K562 (cell line): ENCODE measurements at regions not wholly inside any gene's neighbourhood (a gene's known extent, or its start where the extent isn't known, plus 50 kb on each side); places are given as distances from the start of the nearest gene placed in this dataset.

Experiments
- ATAC-seq: fragments of 200-7000 bp; cut with Tn5 transposase; 3 replicates; pipeline ENCODE4 v1.9.1; 2020; ENCODE audit warnings: moderate library complexity
- BruUV-seq: library from RNA; stranded (reverse); fragments of 400-500 nt; replicated peaks from 2 replicates; lab custom pipeline; 2021; lab: Mats Ljungman, UMichigan
- CTCF ChIA-PET: fragments of 300-600 bp; formaldehyde crosslinking; extraction: SDS; loops from one replicate; lab custom pipeline; 2021; ENCODE audit warnings: low intra/inter-chr PET ratio; lab: Yijun Ruan, JAX
- POLR2A ChIA-PET: fragments of 300-600, 350-650 bp; sonication (Branson Sonifier 250); formaldehyde crosslinking; extraction: SDS; loops from one replicate; lab custom pipeline; 2021; ENCODE audit warnings: antibody characterized with exemption, inconsistent platforms; lab: Yijun Ruan, JAX
- DNase-seq, 4 experiments: peaks; one replicate each; pipeline versions ENCODE4 v3.0.0 to v3.0.0-alpha.2; 2011 to 2018; ENCODE audit warnings: low spot score in 3 of 4, mixed read lengths in 3 of 4; ENCODE audit errors: extremely low read depth in 1 of 4
- FAIRE-seq: peaks from 2 replicates; lab custom pipeline; 2011; peaks lifted over from hg19 to GRCh38; lab: Jason Lieb, UNC
- H2AFZ ChIP-seq: 2 replicates; pipeline ENCODE4 v1.6.0; 2011; ENCODE audit warnings: low read depth, low read length, control low read depth, inconsistent platforms
- H3K27ac ChIP-seq: fragments of 200-600 bp; 3 replicates; pipeline ENCODE4 v1.8.0; 2011; ENCODE audit warnings: low read depth, mild to moderate bottlenecking, control low read depth, inconsistent platforms, low read length, moderate library complexity, mixed read lengths; ENCODE audit errors: extremely low read depth
- H3K27me3 ChIP-seq, 2 experiments: fragments of 300-600 bp in 1 of 2; 2 replicates in 1 of 2; 3 replicates in 1 of 2; pipeline versions ENCODE4 v1.6.0 to v1.8.0; 2011; ENCODE audit warnings: inconsistent platforms in 2 of 2, low read length in 2 of 2, mild to moderate bottlenecking in 1 of 2, mixed read lengths in 1 of 2, moderate library complexity in 1 of 2; ENCODE audit not compliant: control insufficient read depth in 2 of 2, insufficient read depth in 2 of 2
- H3K36me3 ChIP-seq: fragments of 300-600 bp; 3 replicates; pipeline ENCODE4 v1.8.0; 2011; ENCODE audit warnings: mild to moderate bottlenecking, low read length, inconsistent platforms; ENCODE audit not compliant: control insufficient read depth, insufficient read depth
- H3K4me1 ChIP-seq, 2 experiments: fragments of 200-600 bp in 1 of 2; replicated peaks in 1 of 2; 2 replicates in 1 of 2; 3 replicates in 1 of 2; pipeline versions ENCODE4 v1.5.1 to v1.8.0; 2011; ENCODE audit warnings: inconsistent platforms in 2 of 2, low read length in 2 of 2, mild to moderate bottlenecking in 1 of 2, mixed read lengths in 1 of 2, moderate library complexity in 1 of 2; ENCODE audit not compliant: control insufficient read depth in 2 of 2, insufficient read depth in 2 of 2
- H3K4me2 ChIP-seq: 2 replicates; pipeline ENCODE4 v1.6.1; 2011; ENCODE audit warnings: low read length, control low read depth, inconsistent platforms, mixed read lengths; ENCODE audit not compliant: insufficient read depth
- H3K4me3 ChIP-seq: fragments of 200-600 bp; sonication (generic), shearing (Covaris generic); 2 replicates; pipeline ENCODE4 v1.5.1; 2016; ENCODE audit warnings: control low read depth, inconsistent platforms
- H3K79me2 ChIP-seq: fragments of 200-600 bp; 3 replicates; pipeline ENCODE4 v1.8.0; 2011; ENCODE audit warnings: low read length, inconsistent platforms; ENCODE audit not compliant: control insufficient read depth, insufficient read depth
- H3K9ac ChIP-seq, 2 experiments: 2 replicates each; pipeline versions ENCODE4 v1.6.0 to v1.6.1; 2011; ENCODE audit warnings: low read depth in 2 of 2, low read length in 2 of 2, control low read depth in 1 of 2, inconsistent platforms in 1 of 2, mild to moderate bottlenecking in 1 of 2, mixed read lengths in 1 of 2; ENCODE audit not compliant: insufficient read depth in 1 of 2
- H3K9me1 ChIP-seq: one replicate; pipeline ENCODE4 v1.6.0; 2011; ENCODE audit warnings: inconsistent platforms, mild to moderate bottlenecking, low read length, moderate library complexity; ENCODE audit not compliant: control insufficient read depth, insufficient read depth
- H3K9me3 ChIP-seq: replicated peaks from 2 replicates; pipeline ENCODE4 v1.5.1; 2011; ENCODE audit warnings: low read depth, low read length, inconsistent platforms; ENCODE audit not compliant: control insufficient read depth, insufficient read depth
- H4K20me1 ChIP-seq: replicated peaks from 2 replicates; pipeline ENCODE4 v1.6.1; 2011; ENCODE audit warnings: low read length, inconsistent platforms, mixed read lengths; ENCODE audit not compliant: control insufficient read depth, insufficient read depth
- BMI1 ChIP-seq: fragments of 150-350 bp; IDR thresholded peaks from 2 replicates; pipeline ENCODE4 v1.6.1; 2014; ENCODE audit warnings: low read length
- GATAD2A ChIP-seq: fragments of 450-650 bp; IDR thresholded peaks from 2 replicates; pipeline ENCODE4 v1.6.1; 2017
- GTF2E2 ChIP-seq: fragments of 200-800 bp; sonication (Bioruptor generic); IDR thresholded peaks from 2 replicates; pipeline ENCODE4 v1.6.1; 2016; ENCODE audit warnings: missing genetic modification characterization, missing compliant biosample characterization
- HIVEP1 ChIP-seq: fragments of 250-450 bp; sonication (Bioruptor Pico); IDR thresholded peaks from 2 replicates; pipeline ENCODE4 v1.4.0; 2020; ENCODE audit warnings: mild to moderate bottlenecking
- NBN ChIP-seq: fragments of 450-650 bp; IDR thresholded peaks from 2 replicates; pipeline ENCODE4 v1.6.1; 2016; ENCODE audit warnings: low read depth, mild to moderate bottlenecking
- POLR2H ChIP-seq: IDR thresholded peaks from 2 replicates; pipeline ENCODE4 v1.6.1; 2016; ENCODE audit warnings: missing genetic modification characterization, low read depth, mild to moderate bottlenecking, control low read depth, missing compliant biosample characterization, moderate library complexity
- RBM14 ChIP-seq: fragments of 200-400 bp; formaldehyde crosslinking; IDR thresholded peaks from 2 replicates; pipeline ENCODE4 v1.6.1; 2018; ENCODE audit warnings: low read depth, mild to moderate bottlenecking, low read length, moderate library complexity, borderline replicate concordance; ENCODE audit not compliant: insufficient read depth
- RBM25 ChIP-seq: fragments of 200-400 bp; formaldehyde crosslinking; IDR thresholded peaks from 2 replicates; pipeline ENCODE4 v1.6.1; 2018; ENCODE audit warnings: low read length, low read depth, moderate library complexity; ENCODE audit not compliant: severe bottlenecking
- RCOR1 ChIP-seq, 2 experiments: IDR thresholded peaks; 2 replicates each; pipeline ENCODE4 v1.6.1; 2012; ENCODE audit warnings: low read depth in 2 of 2, low read length in 2 of 2, borderline replicate concordance in 1 of 2, improper control_type of control experiment in 1 of 2
- SRSF9 ChIP-seq: fragments of 200-400 bp; formaldehyde crosslinking; IDR thresholded peaks from 2 replicates; pipeline ENCODE4 v1.6.1; 2017; ENCODE audit warnings: low read depth, low read length, borderline replicate concordance
- TCF7L2 ChIP-seq: fragments of 150-350 bp; IDR thresholded peaks from 2 replicates; pipeline ENCODE4 v1.6.1; 2016; ENCODE audit warnings: low read depth, mild to moderate bottlenecking, low read length, moderate library complexity
- ZBTB8A ChIP-seq: fragments of 450-650 bp; IDR thresholded peaks from 2 replicates; pipeline ENCODE4 v1.6.1; 2018; ENCODE audit warnings: mild to moderate bottlenecking, moderate library complexity; ENCODE audit not compliant: partially characterized antibody
- ZNF212 ChIP-seq: fragments of 450-650 bp; formaldehyde crosslinking; IDR thresholded peaks from 2 replicates; pipeline ENCODE4 v1.4.0; 2020; ENCODE audit warnings: mild to moderate bottlenecking
- ZNF561 ChIP-seq: fragments of 450-650 bp; formaldehyde crosslinking; conservative IDR thresholded peaks from 2 replicates; pipeline ENCODE4 v1.4.0; 2020; ENCODE audit warnings: mild to moderate bottlenecking, moderate library complexity
- WGBS: fragments of 100-300 bp; shearing (Covaris generic); methylation state at CpG from one replicate; pipeline ENCODE4 v1.1.6; 2016; ENCODE audit warnings: low coverage, mixed read lengths; ENCODE audit not compliant: insufficient coverage; ENCODE audit errors: missing lambda C conversion rate; 5-methylcytosine and 5-hydroxymethylcytosine counted together
- in situ Hi-C: fragments of 300-500 bp; cut with MboI; formaldehyde crosslinking; loops from 4 replicates; pipeline ENCODE4 v1.15.0; 2018; ENCODE audit warnings: inconsistent platforms, mixed read lengths
- intact Hi-C: fragments of 100-400 bp; cut with micrococcal nuclease; formaldehyde crosslinking; loops from 2 replicates; pipeline ENCODE4 v1.14.2; 2022
- TF ChIP-seq, protein P1 (sequence below): IDR thresholded peaks from 3 replicates; pipeline ENCODE4 v1.6.1; 2011; ENCODE audit warnings: borderline replicate concordance, mild to moderate bottlenecking, moderate library complexity; ENCODE audit not compliant: insufficient read length; ENCODE audit errors: extremely low read depth
- TF ChIP-seq, protein P2 (sequence below): fragments of 250-450 bp; sonication (Bioruptor Pico); IDR thresholded peaks from 2 replicates; pipeline ENCODE4 v1.8.0; 2021; ENCODE audit warnings: moderate library complexity, mild to moderate bottlenecking, inconsistent platforms
- TF ChIP-seq, protein P3 (sequence below): fragments of 250-450 bp; sonication (Bioruptor Pico); IDR thresholded peaks from 2 replicates; pipeline ENCODE4 v1.5.0; 2021

DNA sequence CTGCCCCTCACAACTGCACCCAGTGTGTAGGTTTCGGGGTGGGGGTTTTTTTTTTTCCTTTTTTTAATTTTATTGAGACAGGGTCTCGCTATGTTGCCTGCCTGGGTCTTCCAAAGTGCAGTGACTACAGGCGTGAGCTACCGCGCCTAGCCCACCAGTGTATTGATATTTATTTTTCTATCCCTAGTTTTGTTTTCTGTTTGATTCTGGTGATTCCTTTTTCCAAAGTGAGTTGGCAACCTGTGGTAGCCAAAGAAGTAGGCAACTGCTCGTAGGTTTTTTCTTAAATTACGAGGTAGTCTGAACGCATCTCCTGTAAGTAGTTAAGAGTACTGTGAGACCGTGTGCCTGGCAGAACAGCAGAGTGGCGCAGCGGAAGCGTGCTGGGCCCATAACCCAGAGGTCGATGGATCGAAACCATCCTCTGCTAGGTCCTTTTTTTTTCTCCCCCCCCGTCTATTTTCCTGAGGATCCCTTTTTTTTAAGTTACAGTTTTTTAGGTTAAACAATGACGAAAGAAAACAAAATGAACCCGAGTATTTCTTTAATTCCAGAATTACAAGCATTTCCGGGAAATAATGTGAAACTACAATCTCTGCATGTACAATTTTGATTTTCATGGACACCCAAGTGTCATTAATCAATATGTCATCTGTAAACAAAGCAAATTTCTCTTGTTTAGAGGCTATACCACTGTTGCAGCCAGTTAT, 78.7 kb upstream of the BTN3A2 start:
- Histone ChIP-seq H3K4me1 (peaks cover 11 to 19% of the 10 kb centered on the region in 2 experiments; a peak in 4 of 5 replicates), H3K27ac (peak overlapping the region; percentile 97), H4K20me1 (peaks cover 7% of the 10 kb centered on the region; the same call in 1 of the 2 replicates), H2AFZ (no peak overlapping the region), H3K9me1 (no peaks in the 10 kb centered on the region), H3K27me3 (no peaks in the 10 kb centered on the region), H3K9ac (peak overlapping the region; percentile 90 to 96), H3K4me3 (peak overlapping the region; percentile 50), H3K79me2 (peaks cover 53% of the 10 kb centered on the region), H3K4me2 (peak overlapping the region; percentile 84), H3K9me3 (peaks cover 20% of the 10 kb centered on the region), H3K36me3 (peaks cover 44% of the 10 kb centered on the region)
- intact Hi-C loops: loop anchor here (10.0 kb wide), 2 partner anchors 252 to 858 kb away; a partner anchor contains a TSS
- POLR2A ChIA-PET: interaction anchor here (0.9 to 4.8 kb wide), 20 partner anchors 10 to 270 kb away, joined by 3 to 194 read pairs (median 21); a partner anchor contains a TSS
- ATAC-seq (peak; percentile 43), FAIRE-seq (peak; percentile 15), DNase-seq (peak; percentile 39 to 83 (median 50))
- in situ Hi-C loops: no loop called here
- no TSS peak for BruUV-seq
- CTCF ChIA-PET: interaction anchor here (0.6 kb wide), 1 partner anchor 248 kb away, joined by 3 read pairs; no protein-coding TSS in a partner anchor
- 1% methylated on average over 18 of the region's 18 CpGs for WGBS
- peak; percentile 100 for TF ChIP-seq POLR2H (tag)
- TF ChIP-seq GATAD2A: no peak
- no peak for TF ChIP-seq TCF7L2
- no peak for TF ChIP-seq BMI1
- TF ChIP-seq ZBTB8A: peak; percentile 88
- TF ChIP-seq RCOR1 (IDR thresholded peaks at IDR 0.05; ENCODE audit: borderline replicate concordance in 1 of 2, low read depth in 2 of 2, low read length in 2 of 2): peak in 1 of 2 experiments; percentile 38; a peak in 1 of 4 replicates
- TF ChIP-seq HIVEP1 (CRISPR knock-in tag): no peak
- TF ChIP-seq ZNF212: no peak
- TF ChIP-seq RBM25: no peak
- TF ChIP-seq, protein P1, sequence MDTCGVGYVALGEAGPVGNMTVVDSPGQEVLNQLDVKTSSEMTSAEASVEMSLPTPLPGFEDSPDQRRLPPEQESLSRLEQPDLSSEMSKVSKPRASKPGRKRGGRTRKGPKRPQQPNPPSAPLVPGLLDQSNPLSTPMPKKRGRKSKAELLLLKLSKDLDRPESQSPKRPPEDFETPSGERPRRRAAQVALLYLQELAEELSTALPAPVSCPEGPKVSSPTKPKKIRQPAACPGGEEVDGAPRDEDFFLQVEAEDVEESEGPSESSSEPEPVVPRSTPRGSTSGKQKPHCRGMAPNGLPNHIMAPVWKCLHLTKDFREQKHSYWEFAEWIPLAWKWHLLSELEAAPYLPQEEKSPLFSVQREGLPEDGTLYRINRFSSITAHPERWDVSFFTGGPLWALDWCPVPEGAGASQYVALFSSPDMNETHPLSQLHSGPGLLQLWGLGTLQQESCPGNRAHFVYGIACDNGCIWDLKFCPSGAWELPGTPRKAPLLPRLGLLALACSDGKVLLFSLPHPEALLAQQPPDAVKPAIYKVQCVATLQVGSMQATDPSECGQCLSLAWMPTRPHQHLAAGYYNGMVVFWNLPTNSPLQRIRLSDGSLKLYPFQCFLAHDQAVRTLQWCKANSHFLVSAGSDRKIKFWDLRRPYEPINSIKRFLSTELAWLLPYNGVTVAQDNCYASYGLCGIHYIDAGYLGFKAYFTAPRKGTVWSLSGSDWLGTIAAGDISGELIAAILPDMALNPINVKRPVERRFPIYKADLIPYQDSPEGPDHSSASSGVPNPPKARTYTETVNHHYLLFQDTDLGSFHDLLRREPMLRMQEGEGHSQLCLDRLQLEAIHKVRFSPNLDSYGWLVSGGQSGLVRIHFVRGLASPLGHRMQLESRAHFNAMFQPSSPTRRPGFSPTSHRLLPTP: peak; percentile 85
- TF ChIP-seq, protein P2, sequence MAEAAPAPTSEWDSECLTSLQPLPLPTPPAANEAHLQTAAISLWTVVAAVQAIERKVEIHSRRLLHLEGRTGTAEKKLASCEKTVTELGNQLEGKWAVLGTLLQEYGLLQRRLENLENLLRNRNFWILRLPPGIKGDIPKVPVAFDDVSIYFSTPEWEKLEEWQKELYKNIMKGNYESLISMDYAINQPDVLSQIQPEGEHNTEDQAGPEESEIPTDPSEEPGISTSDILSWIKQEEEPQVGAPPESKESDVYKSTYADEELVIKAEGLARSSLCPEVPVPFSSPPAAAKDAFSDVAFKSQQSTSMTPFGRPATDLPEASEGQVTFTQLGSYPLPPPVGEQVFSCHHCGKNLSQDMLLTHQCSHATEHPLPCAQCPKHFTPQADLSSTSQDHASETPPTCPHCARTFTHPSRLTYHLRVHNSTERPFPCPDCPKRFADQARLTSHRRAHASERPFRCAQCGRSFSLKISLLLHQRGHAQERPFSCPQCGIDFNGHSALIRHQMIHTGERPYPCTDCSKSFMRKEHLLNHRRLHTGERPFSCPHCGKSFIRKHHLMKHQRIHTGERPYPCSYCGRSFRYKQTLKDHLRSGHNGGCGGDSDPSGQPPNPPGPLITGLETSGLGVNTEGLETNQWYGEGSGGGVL (CRISPR knock-in tag): no peak
- no peak; the same call in 1 of the 2 replicates for TF ChIP-seq GTF2E2 (tag)
- TF ChIP-seq NBN: no peak; the same call in 1 of the 2 replicates
- TF ChIP-seq, protein P3, sequence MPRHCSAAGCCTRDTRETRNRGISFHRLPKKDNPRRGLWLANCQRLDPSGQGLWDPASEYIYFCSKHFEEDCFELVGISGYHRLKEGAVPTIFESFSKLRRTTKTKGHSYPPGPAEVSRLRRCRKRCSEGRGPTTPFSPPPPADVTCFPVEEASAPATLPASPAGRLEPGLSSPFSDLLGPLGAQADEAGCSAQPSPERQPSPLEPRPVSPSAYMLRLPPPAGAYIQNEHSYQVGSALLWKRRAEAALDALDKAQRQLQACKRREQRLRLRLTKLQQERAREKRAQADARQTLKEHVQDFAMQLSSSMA (CRISPR knock-in tag): no peak
- TF ChIP-seq ZNF561 (CRISPR knock-in tag): no peak
- no peak for TF ChIP-seq SRSF9
- TF ChIP-seq RBM14: no peak
